Type B pancreatic cell (in vitro differentiated cells): ENCODE measurements at regions not wholly inside any gene's neighbourhood (a gene's known extent, or its start where the extent isn't known, plus 50 kb on each side); places are given as distances from the start of the nearest gene placed in this dataset.

ENCODE experiments used
- DNase-seq: peaks from one replicate; pipeline ENCODE4 v3.0.0; 2021; ENCODE audit warnings: mixed read lengths; ENCODE audit not compliant: unreplicated experiment; ENCODE audit errors: extremely low spot score
- H3K27ac Mint-ChIP-seq: 2 replicates; pipeline ENCODE4 v1.8.0; 2021; ENCODE audit warnings: mild to moderate bottlenecking, mixed read lengths
- H3K27me3 Mint-ChIP-seq: 2 replicates; pipeline ENCODE4 v1.8.0; 2021; ENCODE audit warnings: mixed read lengths
- H3K36me3 Mint-ChIP-seq: 2 replicates; pipeline ENCODE4 v1.8.0; 2021; ENCODE audit warnings: mixed read lengths
- H3K4me1 Mint-ChIP-seq: one replicate; pipeline ENCODE4 v1.8.0; 2021; ENCODE audit warnings: mixed read lengths; ENCODE audit not compliant: unreplicated experiment
- H3K4me3 Mint-ChIP-seq: 2 replicates; pipeline ENCODE4 v1.8.0; 2021; ENCODE audit warnings: mild to moderate bottlenecking, mixed read lengths
- H3K9me3 Mint-ChIP-seq: 2 replicates; pipeline ENCODE4 v1.8.0; 2021; ENCODE audit warnings: mixed read lengths
- TF ChIP-seq, protein P1 (sequence below): fragments of 200-600 bp; sonication (generic); conservative IDR thresholded peaks from 2 replicates; pipeline ENCODE4 v1.5.0; 2021; ENCODE audit warnings: antibody characterized with exemption, mild to moderate bottlenecking

DNA sequence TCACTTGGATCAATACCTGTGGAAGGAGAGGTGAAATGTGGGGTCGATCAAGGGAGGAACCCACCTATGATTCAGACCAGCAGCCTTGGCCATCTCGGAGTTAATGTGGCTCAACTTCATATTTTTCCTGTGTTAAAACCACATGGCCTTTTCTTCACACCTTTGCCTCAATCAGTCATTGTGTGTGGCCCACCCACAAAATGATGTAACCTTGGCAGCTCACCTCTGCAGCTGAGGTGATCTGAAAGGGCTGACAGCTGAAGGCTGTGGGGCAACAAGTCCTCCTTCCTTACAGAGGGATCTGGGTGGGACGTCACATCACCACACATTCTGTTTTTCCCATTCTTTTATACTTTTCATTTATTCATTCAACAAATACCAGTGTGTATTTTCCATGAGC, 357.1 kb upstream of the HSF2 start:
- DNase-seq, result no peak
- Mint-ChIP-seq H3K4me3 (no peak overlapping the region), H3K9me3 (peaks cover 5% of the 10 kb centered on the region), H3K27ac (no peak overlapping the region), H3K4me1 (peaks cover 24% of the 10 kb centered on the region), H3K27me3 (peaks cover 6% of the 10 kb centered on the region), H3K36me3 (peaks cover 4% of the 10 kb centered on the region)
- TF ChIP-seq, protein P1, sequence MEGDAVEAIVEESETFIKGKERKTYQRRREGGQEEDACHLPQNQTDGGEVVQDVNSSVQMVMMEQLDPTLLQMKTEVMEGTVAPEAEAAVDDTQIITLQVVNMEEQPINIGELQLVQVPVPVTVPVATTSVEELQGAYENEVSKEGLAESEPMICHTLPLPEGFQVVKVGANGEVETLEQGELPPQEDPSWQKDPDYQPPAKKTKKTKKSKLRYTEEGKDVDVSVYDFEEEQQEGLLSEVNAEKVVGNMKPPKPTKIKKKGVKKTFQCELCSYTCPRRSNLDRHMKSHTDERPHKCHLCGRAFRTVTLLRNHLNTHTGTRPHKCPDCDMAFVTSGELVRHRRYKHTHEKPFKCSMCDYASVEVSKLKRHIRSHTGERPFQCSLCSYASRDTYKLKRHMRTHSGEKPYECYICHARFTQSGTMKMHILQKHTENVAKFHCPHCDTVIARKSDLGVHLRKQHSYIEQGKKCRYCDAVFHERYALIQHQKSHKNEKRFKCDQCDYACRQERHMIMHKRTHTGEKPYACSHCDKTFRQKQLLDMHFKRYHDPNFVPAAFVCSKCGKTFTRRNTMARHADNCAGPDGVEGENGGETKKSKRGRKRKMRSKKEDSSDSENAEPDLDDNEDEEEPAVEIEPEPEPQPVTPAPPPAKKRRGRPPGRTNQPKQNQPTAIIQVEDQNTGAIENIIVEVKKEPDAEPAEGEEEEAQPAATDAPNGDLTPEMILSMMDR, result no peak

DNA sequence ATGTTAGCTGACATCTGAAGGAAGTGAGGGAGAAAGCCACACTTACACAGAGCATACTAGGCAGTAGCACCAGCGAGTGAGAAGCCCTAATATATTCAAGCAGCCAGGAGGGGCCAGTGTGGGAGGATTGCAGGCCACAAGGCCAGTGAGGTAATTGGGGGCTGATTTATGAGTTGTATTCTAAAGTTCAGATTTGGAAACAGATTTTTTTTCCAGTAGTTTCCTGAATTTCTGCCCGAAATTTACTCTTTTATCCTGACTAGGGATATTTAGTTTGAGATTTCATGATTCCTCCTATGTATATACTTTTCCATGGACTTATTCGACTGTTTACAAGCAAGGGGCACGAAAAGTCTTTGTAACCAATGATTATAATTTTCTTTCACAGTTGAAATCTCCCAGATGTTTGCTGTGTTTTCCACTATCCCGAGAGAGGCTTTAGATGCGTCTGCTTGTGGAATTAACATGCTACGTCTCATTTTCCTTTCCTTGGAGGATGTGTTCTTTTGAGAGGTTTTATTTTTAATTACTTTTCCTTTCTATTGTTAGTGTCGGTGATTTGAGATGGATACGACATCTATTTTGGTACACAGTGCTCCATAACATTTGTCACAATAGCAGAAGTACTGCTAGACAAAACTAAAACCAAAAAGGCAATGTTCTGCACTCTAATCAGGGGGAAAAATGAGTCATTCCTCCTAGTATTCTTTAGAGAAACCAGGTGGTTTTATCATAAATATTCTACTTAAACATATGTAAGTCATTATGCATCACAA, 356.3 kb upstream of the HSF2 start:
- H3K4me1 Mint-ChIP-seq, result peaks cover 29% of the 10 kb centered on the region
- peak overlapping the region; percentile 1 for H3K27ac Mint-ChIP-seq
- H3K36me3 Mint-ChIP-seq, result peaks cover 4% of the 10 kb centered on the region
- peaks cover 4% of the 10 kb centered on the region for H3K27me3 Mint-ChIP-seq
- no peak for DNase-seq
- H3K9me3 Mint-ChIP-seq, result peaks cover 5% of the 10 kb centered on the region
- TF ChIP-seq, protein P1, result no peak
- no peak overlapping the region for H3K4me3 Mint-ChIP-seq

DNA sequence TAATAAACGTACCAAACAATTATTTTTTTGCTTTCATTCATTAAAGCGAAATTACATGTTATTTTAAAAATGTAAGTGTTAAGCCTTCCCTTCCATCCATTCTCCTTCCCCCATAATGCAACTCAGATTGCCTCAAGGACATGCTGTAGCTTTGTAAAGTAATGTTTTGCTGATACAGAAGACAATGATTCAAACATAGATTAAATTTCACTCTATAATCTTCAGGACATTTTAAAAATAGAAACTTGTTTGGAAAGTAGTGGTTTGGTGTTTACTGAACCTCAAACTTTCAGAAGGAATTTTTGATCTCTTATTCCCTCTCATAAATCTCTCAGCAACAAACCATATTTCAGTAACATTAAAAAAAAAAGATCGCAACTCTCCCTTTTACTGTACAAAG, 350.9 kb upstream of the HSF2 start:
- no peaks in the 10 kb centered on the region for H3K27me3 Mint-ChIP-seq
- DNase-seq, result no peak
- TF ChIP-seq, protein P1, result no peak
- H3K9me3 Mint-ChIP-seq, result no peaks in the 10 kb centered on the region
- no peaks in the 10 kb centered on the region for H3K36me3 Mint-ChIP-seq
- no peak overlapping the region for H3K4me3 Mint-ChIP-seq
- peaks cover 37% of the 10 kb centered on the region for H3K4me1 Mint-ChIP-seq
- no peak overlapping the region for H3K27ac Mint-ChIP-seq

DNA sequence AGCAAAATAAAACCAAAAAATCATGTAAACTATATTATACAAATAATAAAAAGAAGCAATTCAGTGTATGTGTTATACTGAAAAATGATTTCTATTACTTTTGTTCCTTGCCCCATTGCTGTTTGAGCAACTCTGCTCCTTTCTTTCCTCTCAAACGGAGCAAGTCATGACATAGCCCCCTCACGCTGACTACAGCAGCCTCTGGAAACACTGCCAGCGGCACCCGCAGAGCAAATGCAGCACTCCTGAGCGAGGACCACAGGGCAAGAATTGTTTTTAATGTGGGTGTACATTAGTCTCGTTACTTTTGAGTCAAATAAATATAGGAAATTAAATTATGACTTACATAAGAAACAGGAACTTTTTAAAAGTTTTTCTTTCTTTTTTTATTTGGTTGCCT, 350.1 kb upstream of the HSF2 start:
- no peak for DNase-seq
- TF ChIP-seq, protein P1, result no peak
- Mint-ChIP-seq H3K9me3 (no peaks in the 10 kb centered on the region), H3K27me3 (no peaks in the 10 kb centered on the region), H3K4me1 (peaks cover 29% of the 10 kb centered on the region), H3K4me3 (peak overlapping the region; percentile 48), H3K36me3 (no peaks in the 10 kb centered on the region), H3K27ac (no peak overlapping the region)

DNA sequence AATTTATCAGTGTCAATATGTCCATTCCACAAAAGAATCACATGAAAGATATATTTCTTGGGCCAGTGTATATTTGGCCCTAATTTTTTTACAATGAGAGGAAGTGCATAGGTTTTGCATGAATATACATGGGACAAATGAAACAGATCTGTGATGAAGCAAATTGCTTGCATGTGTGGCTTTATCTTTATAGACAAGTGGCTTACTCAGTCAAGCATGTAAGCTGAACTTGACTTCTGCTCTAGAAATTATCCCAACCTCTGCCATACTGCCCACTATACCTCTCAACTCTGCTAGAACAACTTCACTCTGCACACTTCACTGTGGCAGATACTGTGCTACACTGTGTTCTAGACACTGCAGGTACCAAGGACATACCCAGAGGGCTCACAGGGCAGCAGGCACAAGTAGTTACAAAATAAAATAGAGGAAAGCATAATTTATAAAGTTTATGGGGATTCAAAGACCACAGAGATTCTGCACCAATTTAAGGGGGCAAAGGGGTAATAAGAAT, 349.2 kb upstream of the HSF2 start:
- no peak for DNase-seq
- no peaks in the 10 kb centered on the region for H3K27me3 Mint-ChIP-seq
- H3K27ac Mint-ChIP-seq, result no peak overlapping the region
- peaks cover 24% of the 10 kb centered on the region for H3K4me1 Mint-ChIP-seq
- TF ChIP-seq, protein P1, result no peak
- H3K9me3 Mint-ChIP-seq, result no peaks in the 10 kb centered on the region
- no peaks in the 10 kb centered on the region for H3K36me3 Mint-ChIP-seq
- H3K4me3 Mint-ChIP-seq, result no peak overlapping the region
